OCI-LY7 (cell line): ENCODE measurements at regions not wholly inside any gene's neighbourhood (a gene's known extent, or its start where the extent isn't known, plus 50 kb on each side); places are given as distances from the start of the nearest gene placed in this dataset.

ENCODE experiments used
- BruUV-seq: library from RNA; stranded (reverse); fragments of 400-500 nt; replicated peaks from 2 replicates; lab custom pipeline; 2021; lab: Mats Ljungman, UMichigan
- CTCF ChIA-PET: fragments of 300-600 bp; sonication (Branson Sonifier 250); formaldehyde crosslinking; loops from one replicate; lab custom pipeline; 2022; ENCODE audit warnings: antibody characterized with exemption; ENCODE audit not compliant: unreplicated experiment; lab: Charles Lee
- POLR2A ChIA-PET: fragments of 300-600 bp; sonication (Branson Sonifier 250); formaldehyde crosslinking; loops from one replicate; lab custom pipeline; 2022; ENCODE audit warnings: antibody characterized with exemption; lab: Charles Lee
- DNase-seq: peaks from one replicate; pipeline ENCODE4 v3.0.0-alpha.2; 2015; ENCODE audit warnings: low spot score
- H2AFZ ChIP-seq: fragments of 200-600 bp; sonication (generic), shearing (Covaris generic); 2 replicates; pipeline ENCODE4 v1.6.1; 2014; ENCODE audit warnings: mild to moderate bottlenecking, antibody characterized with exemption, low read length, moderate library complexity
- H3K27ac ChIP-seq: fragments of 200-600 bp; sonication (generic); 2 replicates; pipeline ENCODE4 v1.5.1; 2014; ENCODE audit warnings: mixed run types, low read depth, mild to moderate bottlenecking, moderate library complexity, low read length, inconsistent platforms; ENCODE audit not compliant: poor library complexity, severe bottlenecking
- H3K36me3 ChIP-seq: fragments of 200-600 bp; sonication (generic); 2 replicates; pipeline ENCODE4 v1.6.1; 2014; ENCODE audit warnings: mild to moderate bottlenecking, antibody characterized with exemption, low read length, moderate library complexity, mixed read lengths; ENCODE audit not compliant: insufficient read depth
- H3K4me1 ChIP-seq: fragments of 200-600 bp; sonication (generic); 2 replicates; pipeline ENCODE4 v1.5.1; 2014; ENCODE audit warnings: mild to moderate bottlenecking, low read length; ENCODE audit not compliant: insufficient read depth, poor library complexity, severe bottlenecking
- H3K4me2 ChIP-seq: fragments of 200-600 bp; sonication (generic); 2 replicates; pipeline ENCODE4 v1.6.1; 2014; ENCODE audit warnings: mild to moderate bottlenecking, low read length
- H3K4me3 ChIP-seq: fragments of 200-600 bp; sonication (generic); 2 replicates; pipeline ENCODE4 v1.5.1; 2014; ENCODE audit warnings: mild to moderate bottlenecking, low read depth, low read length; ENCODE audit not compliant: poor library complexity, severe bottlenecking
- H3K79me2 ChIP-seq: fragments of 200-600 bp; sonication (generic); 2 replicates; pipeline ENCODE4 v1.6.1; 2016; ENCODE audit warnings: low read depth, mild to moderate bottlenecking, low read length, moderate library complexity, mixed read lengths; ENCODE audit not compliant: insufficient read depth
- H3K9me2 ChIP-seq: fragments of 200-600 bp; sonication (generic); 2 replicates; pipeline ENCODE4 v1.6.1; 2016; ENCODE audit warnings: mild to moderate bottlenecking, low read length, mixed read lengths; ENCODE audit not compliant: insufficient read depth
- H3K9me3 ChIP-seq: fragments of 200-600 bp; sonication (generic); 2 replicates; pipeline ENCODE4 v1.6.1; 2014; ENCODE audit warnings: mild to moderate bottlenecking, mixed run types, low read length, mixed read lengths
- H4K20me1 ChIP-seq: fragments of 200-600 bp; sonication (generic); 2 replicates; pipeline ENCODE4 v1.6.1; 2014; ENCODE audit warnings: mild to moderate bottlenecking, antibody characterized with exemption, low read length, moderate library complexity, mixed read lengths; ENCODE audit not compliant: insufficient read depth
- CTCF ChIP-seq: fragments of 200-600 bp; sonication (generic); conservative IDR thresholded peaks from 2 replicates; pipeline ENCODE4 v1.5.1; 2014; ENCODE audit warnings: mild to moderate bottlenecking, antibody characterized with exemption, low read length, moderate library complexity, mixed read lengths
- EZH2phosphoT487 ChIP-seq: fragments of 200-600 bp; sonication (generic); IDR thresholded peaks from 2 replicates; pipeline ENCODE4 v1.6.1; 2018; ENCODE audit warnings: low read depth, borderline replicate concordance, mild to moderate bottlenecking, mixed run types, antibody characterized with exemption, low read length, moderate library complexity, mixed read lengths
- intact Hi-C: fragments of 100-400 bp; cut with micrococcal nuclease; formaldehyde crosslinking; loops from one replicate; pipeline ENCODE4 v1.10.0; 2022; ENCODE audit not compliant: unreplicated experiment

GRCh38 chr2:21254170-21254965 is 130.6 kb downstream of the TDRD15 start:
- BruUV-seq: no TSS peak
- CTCF ChIA-PET: no interaction called here
- H3K9me3 ChIP-seq: no peaks in the 10 kb centered on the region
- DNase-seq: no peak
- no peak overlapping the region for H3K4me2 ChIP-seq
- no peaks in the 10 kb centered on the region for H3K36me3 ChIP-seq
- no peaks in the 10 kb centered on the region for H3K9me2 ChIP-seq
- no peak for TF ChIP-seq CTCF
- TF ChIP-seq EZH2phosphoT487: no peak
- H2AFZ ChIP-seq: no peak overlapping the region
- POLR2A ChIA-PET: interaction anchor here (1.1 kb wide), 1 partner anchor 9 kb away, joined by 3 read pairs; no protein-coding TSS in a partner anchor
- no peaks in the 10 kb centered on the region for H4K20me1 ChIP-seq
- no peak overlapping the region for H3K27ac ChIP-seq
- intact Hi-C loops: no loop called here
- H3K4me3 ChIP-seq: no peak overlapping the region
- no peaks in the 10 kb centered on the region for H3K4me1 ChIP-seq
- H3K79me2 ChIP-seq: no peaks in the 10 kb centered on the region

- Histone ChIP-seq H3K79me2 (no peaks in the 10 kb centered on the region), H2AFZ (no peak overlapping the region), H4K20me1 (no peaks in the 10 kb centered on the region), H3K36me3 (no peaks in the 10 kb centered on the region), H3K27ac (no peak overlapping the region), H3K9me2 (no peaks in the 10 kb centered on the region), H3K4me2 (no peak overlapping the region), H3K9me3 (no peaks in the 10 kb centered on the region), H3K4me3 (no peak overlapping the region), H3K4me1 (no peaks in the 10 kb centered on the region)
- ChIA-PET POLR2A (no interaction called here), CTCF (no interaction called here)
- BruUV-seq: no TSS peak
- intact Hi-C loops: no loop called here
- peak; percentile 4 for DNase-seq
- TF ChIP-seq CTCF (no peak), EZH2phosphoT487 (no peak)
Measured at GRCh38 chr2:21256006-21256405, 132.2 kb downstream of the TDRD15 start.

GRCh38 chr2:21257621-21258020 is 133.9 kb downstream of the TDRD15 start:
- H3K27ac ChIP-seq: no peak overlapping the region
- H3K36me3 ChIP-seq: no peaks in the 10 kb centered on the region
- no peak overlapping the region for H3K4me2 ChIP-seq
- TF ChIP-seq EZH2phosphoT487 (no peak), CTCF (no peak)
- no peaks in the 10 kb centered on the region for H3K9me3 ChIP-seq
- H3K4me1 ChIP-seq: no peaks in the 10 kb centered on the region
- ChIA-PET POLR2A (no interaction called here), CTCF (no interaction called here)
- H4K20me1 ChIP-seq: no peaks in the 10 kb centered on the region
- no peaks in the 10 kb centered on the region for H3K79me2 ChIP-seq
- intact Hi-C loops: no loop called here
- no TSS peak for BruUV-seq
- no peaks in the 10 kb centered on the region for H3K9me2 ChIP-seq
- no peak for DNase-seq
- no peak overlapping the region for H2AFZ ChIP-seq
- no peak overlapping the region for H3K4me3 ChIP-seq
